ENCODE measurements at regions not wholly inside any gene's neighbourhood (a gene's known extent, or its start where the extent isn't known, plus 50 kb on each side); places are given as distances from the start of the nearest gene placed in this dataset.
"Not testable (repeated sequence)": the region's sequence is repeated elsewhere in the genome, so short reads cannot be mapped to it uniquely, and the experiment has no call there.

- no peak for DNase-seq (ENCODE audit: unreplicated experiment)
- Mint-ChIP-seq H3K36me3 (ENCODE audit: insufficient read depth, unreplicated experiment) (no peaks in the 10 kb centered on the region), H3K9me3 (ENCODE audit: unreplicated experiment) (no peaks in the 10 kb centered on the region), H3K27ac (ENCODE audit: low read depth, unreplicated experiment) (no peak overlapping the region), H3K4me3 (ENCODE audit: unreplicated experiment) (no peak overlapping the region), H3K27me3 (ENCODE audit: insufficient read depth, unreplicated experiment) (no peaks in the 10 kb centered on the region), H3K4me1 (ENCODE audit: insufficient read depth, unreplicated experiment) (peaks cover 6% of the 10 kb centered on the region)
- intact Hi-C loops (cut with micrococcal nuclease): no loop called here
- no TSS peak for BruUV-seq (replicated peaks)
- POLR2A ChIA-PET: no interaction called here
- no peak for TF ChIP-seq CTCF (IDR thresholded peaks at IDR 0.05; ENCODE audit: unreplicated experiment)
- CTCF ChIA-PET: no interaction called here
Measured at GRCh38 chr1:215405211-215405610, 161.9 kb upstream of the KCTD3 start.

GRCh38 chr1:215406927-215407326 lies 160.2 kb upstream of the KCTD3 start:
- Mint-ChIP-seq H3K27me3 (ENCODE audit: insufficient read depth, unreplicated experiment) (no peaks in the 10 kb centered on the region), H3K4me1 (ENCODE audit: insufficient read depth, unreplicated experiment) (no peaks in the 10 kb centered on the region), H3K4me3 (ENCODE audit: unreplicated experiment) (no peak overlapping the region), H3K27ac (ENCODE audit: low read depth, unreplicated experiment) (no peak overlapping the region), H3K9me3 (ENCODE audit: unreplicated experiment) (no peaks in the 10 kb centered on the region), H3K36me3 (ENCODE audit: insufficient read depth, unreplicated experiment) (no peaks in the 10 kb centered on the region)
- POLR2A ChIA-PET: no interaction called here
- CTCF ChIA-PET: interaction anchor here (0.7 kb wide), 1 partner anchor 384 kb away, joined by 3 read pairs; no protein-coding TSS in a partner anchor
- BruUV-seq (replicated peaks): no TSS peak
- DNase-seq (ENCODE audit: unreplicated experiment): no peak
- intact Hi-C loops (cut with micrococcal nuclease): no loop called here
- no peak for TF ChIP-seq CTCF (IDR thresholded peaks at IDR 0.05; ENCODE audit: unreplicated experiment)

- ChIA-PET CTCF (interaction anchor here (0.7 kb wide), 1 partner anchor 385 kb away, joined by 3 read pairs; no protein-coding TSS in a partner anchor), POLR2A (interaction anchor here (0.5 kb wide), 1 partner anchor 127 kb away, joined by 3 read pairs; no protein-coding TSS in a partner anchor)
- intact Hi-C loops (cut with micrococcal nuclease): no loop called here
- Mint-ChIP-seq H3K27me3 (ENCODE audit: insufficient read depth, unreplicated experiment) (no peaks in the 10 kb centered on the region), H3K4me1 (ENCODE audit: insufficient read depth, unreplicated experiment) (no peaks in the 10 kb centered on the region), H3K36me3 (ENCODE audit: insufficient read depth, unreplicated experiment) (no peaks in the 10 kb centered on the region), H3K9me3 (ENCODE audit: unreplicated experiment) (no peaks in the 10 kb centered on the region), H3K27ac (ENCODE audit: low read depth, unreplicated experiment) (no peak overlapping the region), H3K4me3 (ENCODE audit: unreplicated experiment) (no peak overlapping the region)
- TF ChIP-seq CTCF (IDR thresholded peaks at IDR 0.05; ENCODE audit: unreplicated experiment): no peak
- DNase-seq (ENCODE audit: unreplicated experiment): no peak
- no TSS peak for BruUV-seq (replicated peaks)
Measured at GRCh38 chr1:215407575-215407974, 159.5 kb upstream of the KCTD3 start.

DNA sequence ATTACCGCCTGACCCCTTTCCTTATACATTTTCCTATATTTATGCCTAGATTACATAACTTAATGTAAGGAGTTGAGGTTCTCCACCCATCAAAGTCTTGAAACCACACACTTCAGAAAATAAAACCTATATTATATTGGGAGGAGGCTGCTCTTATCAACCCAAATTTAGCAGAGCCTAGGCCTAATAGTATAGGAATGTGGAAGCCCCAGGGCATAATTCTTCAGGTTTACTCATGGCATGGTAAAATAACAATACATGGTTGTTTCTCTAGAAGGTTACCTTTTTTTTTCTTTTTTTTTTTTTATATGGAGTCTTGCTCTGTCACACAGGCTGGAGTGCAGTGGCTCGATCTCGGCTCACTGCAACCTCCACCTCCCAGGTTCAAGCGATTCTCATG lies 157.6 kb upstream of the KCTD3 start:
- H3K27me3 Mint-ChIP-seq (ENCODE audit: insufficient read depth, unreplicated experiment); H3K4me3 Mint-ChIP-seq (ENCODE audit: unreplicated experiment); H3K27ac Mint-ChIP-seq (ENCODE audit: low read depth, unreplicated experiment); H3K36me3 Mint-ChIP-seq (ENCODE audit: insufficient read depth, unreplicated experiment); H3K9me3 Mint-ChIP-seq (ENCODE audit: unreplicated experiment); BruUV-seq (replicated peaks); intact Hi-C loops (cut with micrococcal nuclease); H3K4me1 Mint-ChIP-seq (ENCODE audit: insufficient read depth, unreplicated experiment): not testable (repeated sequence)
- POLR2A ChIA-PET: interaction anchor here (0.7 kb wide), 1 partner anchor 166 kb away, joined by 3 read pairs; no protein-coding TSS in a partner anchor
- peak; percentile 42 for DNase-seq (ENCODE audit: unreplicated experiment)
- CTCF ChIA-PET: interaction anchor here (0.6 to 0.9 kb wide), 3 partner anchors 10 to 424 kb away, joined by 3 read pairs; no protein-coding TSS in a partner anchor

- peaks cover 16% of the 10 kb centered on the region for H3K4me1 Mint-ChIP-seq (ENCODE audit: insufficient read depth, unreplicated experiment)
- BruUV-seq (replicated peaks); DNase-seq (ENCODE audit: unreplicated experiment); CTCF ChIA-PET; intact Hi-C loops (cut with micrococcal nuclease); H3K27me3 Mint-ChIP-seq (ENCODE audit: insufficient read depth, unreplicated experiment); POLR2A ChIA-PET; H3K4me3 Mint-ChIP-seq (ENCODE audit: unreplicated experiment); H3K9me3 Mint-ChIP-seq (ENCODE audit: unreplicated experiment); H3K27ac Mint-ChIP-seq (ENCODE audit: low read depth, unreplicated experiment); H3K36me3 Mint-ChIP-seq (ENCODE audit: insufficient read depth, unreplicated experiment): not testable (repeated sequence)
Measured at GRCh38 chr1:215415521-215415920, 151.6 kb upstream of the KCTD3 start.

Measured in MCF 10A (cell line).